WTC11 (cell line): ENCODE measurements at regions not wholly inside any gene's neighbourhood (a gene's known extent, or its start where the extent isn't known, plus 50 kb on each side); places are given as distances from the start of the nearest gene placed in this dataset.

Experiments used
- ATAC-seq: fragments of 200-7000 bp; cut with Tn5 transposase; 2 replicates; pipeline ENCODE4 v1.10.0; 2021; ENCODE audit warnings: mild to moderate bottlenecking, moderate library complexity
- CTCF ChIA-PET: fragments of 300-600 bp; sonication (Branson Sonifier 250); formaldehyde crosslinking; loops from one replicate; lab custom pipeline; 2021; ENCODE audit warnings: antibody characterized with exemption; lab: Charles Lee
- POLR2A ChIA-PET: fragments of 350-600 bp; sonication (Branson Sonifier 250); formaldehyde crosslinking; loops from one replicate; lab custom pipeline; 2021; ENCODE audit warnings: antibody characterized with exemption; lab: Charles Lee
- DNase-seq: peaks from one replicate; pipeline ENCODE4 v3.0.0; 2021; ENCODE audit warnings: low spot score
- H3K27ac Mint-ChIP-seq: 2 replicates; pipeline ENCODE4 v1.8.0; 2021; ENCODE audit warnings: mixed read lengths
- H3K27me3 Mint-ChIP-seq: 2 replicates; pipeline ENCODE4 v1.8.0; 2021; ENCODE audit warnings: low read depth, mild to moderate bottlenecking, moderate library complexity, mixed read lengths
- H3K36me3 Mint-ChIP-seq: 2 replicates; pipeline ENCODE4 v1.8.0; 2021; ENCODE audit warnings: mixed read lengths
- H3K4me1 Mint-ChIP-seq: 2 replicates; pipeline ENCODE4 v1.8.0; 2022; ENCODE audit warnings: mixed read lengths
- H3K4me3 Mint-ChIP-seq: 2 replicates; pipeline ENCODE4 v1.8.0; 2021; ENCODE audit warnings: mild to moderate bottlenecking, moderate library complexity, mixed read lengths
- H3K9me3 Mint-ChIP-seq: 2 replicates; pipeline ENCODE4 v1.8.0; 2021; ENCODE audit warnings: mixed read lengths
- AR ChIP-seq: fragments of 250-450 bp; sonication (Bioruptor Pico); IDR thresholded peaks from 2 replicates; pipeline ENCODE4 v1.9.0; 2021; ENCODE audit warnings: mild to moderate bottlenecking
- CBFB ChIP-seq: sonication (generic); formaldehyde crosslinking; IDR thresholded peaks from 2 replicates; pipeline ENCODE4 v1.8.1; 2022; ENCODE audit warnings: mild to moderate bottlenecking, low read depth, missing genetic modification reagents
- CTCF ChIP-seq: fragments of 200-600 bp; IDR thresholded peaks from 2 replicates; pipeline ENCODE4 v1.8.0; 2022; ENCODE audit warnings: antibody characterized with exemption
- ETV6 ChIP-seq: sonication (generic); formaldehyde crosslinking; IDR thresholded peaks from 2 replicates; pipeline ENCODE4 v1.8.1; 2022; ENCODE audit warnings: mild to moderate bottlenecking, missing genetic modification reagents
- FOXK1 ChIP-seq: sonication (generic); formaldehyde crosslinking; IDR thresholded peaks from 2 replicates; pipeline ENCODE4 v1.8.0; 2022; ENCODE audit warnings: mild to moderate bottlenecking, moderate library complexity, missing genetic modification reagents
- GABPB1 ChIP-seq: sonication (generic); formaldehyde crosslinking; IDR thresholded peaks from 2 replicates; pipeline ENCODE4 v1.8.1; 2023; ENCODE audit warnings: mild to moderate bottlenecking, missing genetic modification reagents
- GRHL2 ChIP-seq: fragments of 250-450 bp; sonication (Bioruptor Pico); IDR thresholded peaks from 2 replicates; pipeline ENCODE4 v1.8.0; 2022; ENCODE audit warnings: mild to moderate bottlenecking, moderate library complexity; ENCODE audit not compliant: insufficient replicate concordance, severe bottlenecking
- IRF2 ChIP-seq: sonication (generic); formaldehyde crosslinking; IDR thresholded peaks from 2 replicates; pipeline ENCODE4 v1.8.0; 2022; ENCODE audit warnings: low read depth, missing genetic modification reagents, borderline replicate concordance
- JAZF1 ChIP-seq: fragments of 250-450 bp; sonication (Bioruptor Pico); IDR thresholded peaks from 2 replicates; pipeline ENCODE4 v1.9.0; 2021; ENCODE audit warnings: moderate library complexity, mild to moderate bottlenecking, inconsistent platforms
- MAX ChIP-seq: sonication (generic); formaldehyde crosslinking; IDR thresholded peaks from 2 replicates; pipeline ENCODE4 v1.8.0; 2022; ENCODE audit warnings: mild to moderate bottlenecking, missing genetic modification reagents
- MYBL2 ChIP-seq: sonication (generic); formaldehyde crosslinking; IDR thresholded peaks from 2 replicates; pipeline ENCODE4 v1.8.1; 2023; ENCODE audit warnings: mild to moderate bottlenecking, moderate library complexity, missing genetic modification reagents
- OVOL2 ChIP-seq: fragments of 250-450 bp; sonication (Bioruptor Pico); IDR thresholded peaks from 2 replicates; pipeline ENCODE4 v1.9.0; 2021; ENCODE audit warnings: mild to moderate bottlenecking, borderline replicate concordance
- RELA ChIP-seq: sonication (generic); formaldehyde crosslinking; IDR thresholded peaks from 2 replicates; pipeline ENCODE4 v1.8.1; 2022; ENCODE audit warnings: missing genetic modification reagents, mild to moderate bottlenecking, borderline replicate concordance
- SP1 ChIP-seq: sonication (generic); formaldehyde crosslinking; conservative IDR thresholded peaks from 2 replicates; pipeline ENCODE4 v1.8.1; 2022; ENCODE audit warnings: missing genetic modification reagents
- USF1 ChIP-seq: sonication (generic); formaldehyde crosslinking; IDR thresholded peaks from 2 replicates; pipeline ENCODE4 v1.8.0; 2022; ENCODE audit warnings: mild to moderate bottlenecking, missing genetic modification reagents
- ZNF121 ChIP-seq: sonication (generic); formaldehyde crosslinking; IDR thresholded peaks from 2 replicates; pipeline ENCODE4 v1.8.0; 2023; ENCODE audit warnings: missing genetic modification reagents
- ZNF263 ChIP-seq: sonication (generic); formaldehyde crosslinking; IDR thresholded peaks from 2 replicates; pipeline ENCODE4 v1.8.1; 2022; ENCODE audit warnings: low read depth, mild to moderate bottlenecking, moderate library complexity, missing genetic modification reagents
- ZNF396 ChIP-seq: fragments of 250-450 bp; sonication (Bioruptor Pico); IDR thresholded peaks from 2 replicates; pipeline ENCODE4 v1.8.0; 2021; ENCODE audit warnings: mild to moderate bottlenecking, moderate library complexity, borderline replicate concordance
- ZNF425 ChIP-seq: fragments of 250-450 bp; sonication (Bioruptor Pico); conservative IDR thresholded peaks from 2 replicates; pipeline ENCODE4 v1.9.0; 2021; ENCODE audit warnings: mild to moderate bottlenecking

GRCh38 chr11:71327156-71328085, 75.0 kb upstream of the SHANK2 start (continued):
- TF ChIP-seq AR = no peak
- no peak for TF ChIP-seq MYBL2 (CRISPR knock-in tag)

- ChIA-PET POLR2A (no interaction called here), CTCF (no interaction called here)
- no peak for DNase-seq
- ATAC-seq = no peak
- Mint-ChIP-seq H3K4me3 (no peak overlapping the region), H3K36me3 (peaks cover 3% of the 10 kb centered on the region), H3K9me3 (peaks cover 12% of the 10 kb centered on the region), H3K4me1 (no peaks in the 10 kb centered on the region), H3K27me3 (peaks cover 10% of the 10 kb centered on the region), H3K27ac (no peak overlapping the region)
- no peak for TF ChIP-seq OVOL2 (CRISPR knock-in tag)
- no peak for TF ChIP-seq GABPB1 (CRISPR knock-in tag)
- no peak for TF ChIP-seq GRHL2 (CRISPR knock-in tag)
- no peak for TF ChIP-seq RELA (CRISPR knock-in tag)
- no peak for TF ChIP-seq SP1
- TF ChIP-seq CTCF = no peak
- TF ChIP-seq FOXK1 (CRISPR knock-in tag) = no peak
Observed at GRCh38 chr11:71326328-71326940, 74.1 kb upstream of the SHANK2 start.

GRCh38 chr11:71325418-71326327, 73.3 kb upstream of the SHANK2 start:
- Mint-ChIP-seq H3K36me3 (peaks cover 3% of the 10 kb centered on the region; the same call in 1 of the 2 replicates), H3K4me3 (no peak overlapping the region), H3K4me1 (no peaks in the 10 kb centered on the region), H3K9me3 (peaks cover 12% of the 10 kb centered on the region), H3K27me3 (peaks cover 14% of the 10 kb centered on the region), H3K27ac (no peak overlapping the region)
- no peak for ATAC-seq
- CTCF ChIA-PET = no interaction called here
- DNase-seq = no peak
- POLR2A ChIA-PET = no interaction called here
- no peak for TF ChIP-seq USF1
- no peak for TF ChIP-seq ZNF425
- TF ChIP-seq JAZF1 (CRISPR knock-in tag) = no peak
- no peak for TF ChIP-seq MAX (CRISPR knock-in tag)
- TF ChIP-seq ZNF263 (CRISPR knock-in tag) = no peak
- TF ChIP-seq ZNF121 = no peak
- TF ChIP-seq ZNF396 (CRISPR knock-in tag) = no peak
- no peak for TF ChIP-seq CBFB (CRISPR knock-in tag)
- no peak for TF ChIP-seq ETV6 (CRISPR knock-in tag)
- no peak for TF ChIP-seq CTCF
- no peak for TF ChIP-seq IRF2 (CRISPR knock-in tag)
